ENCODE measurements at regions not wholly inside any gene's neighbourhood (a gene's known extent, or its start where the extent isn't known, plus 50 kb on each side); places are given as distances from the start of the nearest gene placed in this dataset.

DNA sequence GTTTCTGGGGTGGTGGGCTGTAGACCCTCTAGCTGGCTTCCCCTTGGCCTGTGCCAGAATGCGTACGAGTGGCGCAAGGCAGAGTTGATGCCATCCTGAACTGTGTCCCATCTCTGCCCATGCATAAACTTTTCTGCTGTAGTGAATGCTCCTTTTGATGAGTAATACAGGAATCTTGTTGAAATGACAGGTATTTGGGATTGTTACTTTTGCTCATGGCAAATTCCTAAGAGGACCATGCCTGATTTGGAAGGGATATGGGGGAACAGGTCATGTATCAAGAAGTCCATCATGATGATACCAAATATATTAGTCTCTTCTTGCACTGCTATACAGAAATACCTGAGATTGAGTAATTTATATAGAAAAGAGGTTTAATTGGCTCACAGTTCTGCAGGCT lies 648.0 kb downstream of the SLC4A3 start:
- TF ChIP-seq BORCS8-MEF2B (CRISPR knock-in tag; IDR thresholded peaks at IDR 0.05) (no peak), MTF1 (CRISPR knock-in tag; IDR thresholded peaks at IDR 0.05) (no peak), ZNF605 (CRISPR knock-in tag; IDR thresholded peaks at IDR 0.05) (no peak), ZFP1 (CRISPR knock-in tag; IDR thresholded peaks at IDR 0.05) (no peak)
- TF ChIP-seq, protein P1, sequence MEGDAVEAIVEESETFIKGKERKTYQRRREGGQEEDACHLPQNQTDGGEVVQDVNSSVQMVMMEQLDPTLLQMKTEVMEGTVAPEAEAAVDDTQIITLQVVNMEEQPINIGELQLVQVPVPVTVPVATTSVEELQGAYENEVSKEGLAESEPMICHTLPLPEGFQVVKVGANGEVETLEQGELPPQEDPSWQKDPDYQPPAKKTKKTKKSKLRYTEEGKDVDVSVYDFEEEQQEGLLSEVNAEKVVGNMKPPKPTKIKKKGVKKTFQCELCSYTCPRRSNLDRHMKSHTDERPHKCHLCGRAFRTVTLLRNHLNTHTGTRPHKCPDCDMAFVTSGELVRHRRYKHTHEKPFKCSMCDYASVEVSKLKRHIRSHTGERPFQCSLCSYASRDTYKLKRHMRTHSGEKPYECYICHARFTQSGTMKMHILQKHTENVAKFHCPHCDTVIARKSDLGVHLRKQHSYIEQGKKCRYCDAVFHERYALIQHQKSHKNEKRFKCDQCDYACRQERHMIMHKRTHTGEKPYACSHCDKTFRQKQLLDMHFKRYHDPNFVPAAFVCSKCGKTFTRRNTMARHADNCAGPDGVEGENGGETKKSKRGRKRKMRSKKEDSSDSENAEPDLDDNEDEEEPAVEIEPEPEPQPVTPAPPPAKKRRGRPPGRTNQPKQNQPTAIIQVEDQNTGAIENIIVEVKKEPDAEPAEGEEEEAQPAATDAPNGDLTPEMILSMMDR (CRISPR knock-in tag; IDR thresholded peaks at IDR 0.05) = no peak
- TF ChIP-seq, protein P2, sequence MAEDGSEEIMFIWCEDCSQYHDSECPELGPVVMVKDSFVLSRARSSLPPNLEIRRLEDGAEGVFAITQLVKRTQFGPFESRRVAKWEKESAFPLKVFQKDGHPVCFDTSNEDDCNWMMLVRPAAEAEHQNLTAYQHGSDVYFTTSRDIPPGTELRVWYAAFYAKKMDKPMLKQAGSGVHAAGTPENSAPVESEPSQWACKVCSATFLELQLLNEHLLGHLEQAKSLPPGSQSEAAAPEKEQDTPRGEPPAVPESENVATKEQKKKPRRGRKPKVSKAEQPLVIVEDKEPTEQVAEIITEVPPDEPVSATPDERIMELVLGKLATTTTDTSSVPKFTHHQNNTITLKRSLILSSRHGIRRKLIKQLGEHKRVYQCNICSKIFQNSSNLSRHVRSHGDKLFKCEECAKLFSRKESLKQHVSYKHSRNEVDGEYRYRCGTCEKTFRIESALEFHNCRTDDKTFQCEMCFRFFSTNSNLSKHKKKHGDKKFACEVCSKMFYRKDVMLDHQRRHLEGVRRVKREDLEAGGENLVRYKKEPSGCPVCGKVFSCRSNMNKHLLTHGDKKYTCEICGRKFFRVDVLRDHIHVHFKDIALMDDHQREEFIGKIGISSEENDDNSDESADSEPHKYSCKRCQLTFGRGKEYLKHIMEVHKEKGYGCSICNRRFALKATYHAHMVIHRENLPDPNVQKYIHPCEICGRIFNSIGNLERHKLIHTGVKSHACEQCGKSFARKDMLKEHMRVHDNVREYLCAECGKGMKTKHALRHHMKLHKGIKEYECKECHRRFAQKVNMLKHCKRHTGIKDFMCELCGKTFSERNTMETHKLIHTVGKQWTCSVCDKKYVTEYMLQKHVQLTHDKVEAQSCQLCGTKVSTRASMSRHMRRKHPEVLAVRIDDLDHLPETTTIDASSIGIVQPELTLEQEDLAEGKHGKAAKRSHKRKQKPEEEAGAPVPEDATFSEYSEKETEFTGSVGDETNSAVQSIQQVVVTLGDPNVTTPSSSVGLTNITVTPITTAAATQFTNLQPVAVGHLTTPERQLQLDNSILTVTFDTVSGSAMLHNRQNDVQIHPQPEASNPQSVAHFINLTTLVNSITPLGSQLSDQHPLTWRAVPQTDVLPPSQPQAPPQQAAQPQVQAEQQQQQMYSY (CRISPR knock-in tag; IDR thresholded peaks at IDR 0.05) = no peak
